Heart left ventricle (tissue), 13 donors: ENCODE measurements at regions not wholly inside any gene's neighbourhood (a gene's known extent, or its start where the extent isn't known, plus 50 kb on each side); places are given as distances from the start of the nearest gene placed in this dataset.

ENCODE experiments used
- POLR2A ChIP-seq, 2 donors: fragments of 450-650 bp; IDR thresholded peaks; one replicate each; pipeline ENCODE4 v1.6.1; 2017; ENCODE audit warnings: antibody characterized with exemption in 2 of 2, mild to moderate bottlenecking in 2 of 2, moderate library complexity in 2 of 2
- TF ChIP-seq, protein P1 (sequence below), 12 donors: fragments of 200-600 bp; sonication (generic) in 4 of 12; IDR thresholded peaks; one replicate each; pipeline versions ENCODE4 v1.5.0 to v1.8.0; 2018 to 2022; ENCODE audit warnings: antibody characterized with exemption in 12 of 12, mild to moderate bottlenecking in 5 of 12
- donor health status: ischemic (EF 13 %, LVEDD 7.1; RV severe dilation, severe dysfunction).
- donor health status: DM: no; HTN: yes; CAD: no.
- donor health status: DM: no; HTN: no; CAD: no.
- donor health status: ischemic (EF 25% LVEDD 6.9; RV normal size, moderate dysfunction).
- donor health status: ischemic (EF 25% LVEDD 5.7; RV mildly dilated, moderate dysfunction).
- donor health status: ischemic (EF 35%, LVEDD 5.7; RV mildly dilated, moderate dysfunction).
- donor health status: nonischemic (EF 11% LVEDD 7.7; RV severe dilation, severe dysfunction).
- donor health status: DM: yes; HTN: yes; CAD: no.
- donor health status: PGD.
- donor health status: ischemic (EF 29% LVEDD 5.4; RV normal size, mild dysfunction).
- donor health status: nonischemic (EF 23%, LVEDD 6.1; RV moderate dilation, normal function).

- TF ChIP-seq, protein P1, sequence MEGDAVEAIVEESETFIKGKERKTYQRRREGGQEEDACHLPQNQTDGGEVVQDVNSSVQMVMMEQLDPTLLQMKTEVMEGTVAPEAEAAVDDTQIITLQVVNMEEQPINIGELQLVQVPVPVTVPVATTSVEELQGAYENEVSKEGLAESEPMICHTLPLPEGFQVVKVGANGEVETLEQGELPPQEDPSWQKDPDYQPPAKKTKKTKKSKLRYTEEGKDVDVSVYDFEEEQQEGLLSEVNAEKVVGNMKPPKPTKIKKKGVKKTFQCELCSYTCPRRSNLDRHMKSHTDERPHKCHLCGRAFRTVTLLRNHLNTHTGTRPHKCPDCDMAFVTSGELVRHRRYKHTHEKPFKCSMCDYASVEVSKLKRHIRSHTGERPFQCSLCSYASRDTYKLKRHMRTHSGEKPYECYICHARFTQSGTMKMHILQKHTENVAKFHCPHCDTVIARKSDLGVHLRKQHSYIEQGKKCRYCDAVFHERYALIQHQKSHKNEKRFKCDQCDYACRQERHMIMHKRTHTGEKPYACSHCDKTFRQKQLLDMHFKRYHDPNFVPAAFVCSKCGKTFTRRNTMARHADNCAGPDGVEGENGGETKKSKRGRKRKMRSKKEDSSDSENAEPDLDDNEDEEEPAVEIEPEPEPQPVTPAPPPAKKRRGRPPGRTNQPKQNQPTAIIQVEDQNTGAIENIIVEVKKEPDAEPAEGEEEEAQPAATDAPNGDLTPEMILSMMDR (IDR thresholded peaks at IDR 0.05): no peak
- no peak for TF ChIP-seq POLR2A (IDR thresholded peaks at IDR 0.05)
Measured at GRCh38 chr5:159752622-159753275, 163.5 kb upstream of the ADRA1B start.
